Glutamatergic neuron (in vitro differentiated cells): ENCODE measurements at regions not wholly inside any gene's neighbourhood (a gene's known extent, or its start where the extent isn't known, plus 50 kb on each side); places are given as distances from the start of the nearest gene placed in this dataset.

ENCODE experiments used
- DNase-seq: peaks from one replicate; pipeline ENCODE4 v3.0.0; 2022
- H3K27ac Mint-ChIP-seq: one replicate; pipeline ENCODE4 v1.8.0; 2020; ENCODE audit warnings: mild to moderate bottlenecking, mixed read lengths, inconsistent platforms; ENCODE audit not compliant: unreplicated experiment
- H3K27me3 Mint-ChIP-seq: one replicate; pipeline ENCODE4 v1.8.0; 2020; ENCODE audit warnings: mild to moderate bottlenecking, moderate library complexity, mixed read lengths, inconsistent platforms; ENCODE audit not compliant: unreplicated experiment
- H3K36me3 Mint-ChIP-seq: one replicate; pipeline ENCODE4 v1.8.0; 2020; ENCODE audit warnings: mild to moderate bottlenecking, mixed read lengths, inconsistent platforms; ENCODE audit not compliant: unreplicated experiment
- H3K4me1 Mint-ChIP-seq: one replicate; pipeline ENCODE4 v1.8.0; 2020; ENCODE audit warnings: mild to moderate bottlenecking, low read depth, mixed read lengths, inconsistent platforms; ENCODE audit not compliant: unreplicated experiment
- H3K4me3 Mint-ChIP-seq: one replicate; pipeline ENCODE4 v1.8.0; 2020; ENCODE audit warnings: mild to moderate bottlenecking, mixed read lengths, inconsistent platforms; ENCODE audit not compliant: unreplicated experiment
- H3K9me3 Mint-ChIP-seq: one replicate; pipeline ENCODE4 v1.8.0; 2020; ENCODE audit warnings: mild to moderate bottlenecking, moderate library complexity, mixed read lengths, inconsistent platforms; ENCODE audit not compliant: unreplicated experiment
- TF ChIP-seq, protein P1 (sequence below): fragments of 200-600 bp; sonication (generic); IDR thresholded peaks from one replicate; pipeline ENCODE4 v1.5.0; 2021; ENCODE audit not compliant: partially characterized antibody, unreplicated experiment

DNA sequence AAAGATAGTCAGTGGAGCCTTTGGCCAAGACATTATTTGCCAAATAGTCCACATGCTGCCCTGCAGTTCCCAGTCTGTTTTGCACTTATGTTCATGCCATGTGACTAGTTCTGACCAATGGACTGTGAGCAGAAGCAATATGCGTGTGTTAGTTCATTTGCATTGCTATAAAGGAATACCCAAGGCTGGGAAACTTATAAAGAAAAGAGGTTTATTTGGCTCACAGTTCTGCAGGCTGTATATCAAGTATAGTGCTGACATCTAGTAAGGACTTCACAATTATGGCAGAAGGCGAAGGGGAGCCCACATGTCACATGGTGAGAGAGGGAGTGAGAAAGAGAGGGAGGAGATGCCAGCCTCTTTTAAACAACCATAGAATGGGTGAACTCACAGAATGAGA is 193.3 kb downstream of the PTPRU start:
- H3K9me3 Mint-ChIP-seq, result no peaks in the 10 kb centered on the region
- no peaks in the 10 kb centered on the region for H3K4me1 Mint-ChIP-seq
- H3K4me3 Mint-ChIP-seq, result no peak overlapping the region
- TF ChIP-seq, protein P1, sequence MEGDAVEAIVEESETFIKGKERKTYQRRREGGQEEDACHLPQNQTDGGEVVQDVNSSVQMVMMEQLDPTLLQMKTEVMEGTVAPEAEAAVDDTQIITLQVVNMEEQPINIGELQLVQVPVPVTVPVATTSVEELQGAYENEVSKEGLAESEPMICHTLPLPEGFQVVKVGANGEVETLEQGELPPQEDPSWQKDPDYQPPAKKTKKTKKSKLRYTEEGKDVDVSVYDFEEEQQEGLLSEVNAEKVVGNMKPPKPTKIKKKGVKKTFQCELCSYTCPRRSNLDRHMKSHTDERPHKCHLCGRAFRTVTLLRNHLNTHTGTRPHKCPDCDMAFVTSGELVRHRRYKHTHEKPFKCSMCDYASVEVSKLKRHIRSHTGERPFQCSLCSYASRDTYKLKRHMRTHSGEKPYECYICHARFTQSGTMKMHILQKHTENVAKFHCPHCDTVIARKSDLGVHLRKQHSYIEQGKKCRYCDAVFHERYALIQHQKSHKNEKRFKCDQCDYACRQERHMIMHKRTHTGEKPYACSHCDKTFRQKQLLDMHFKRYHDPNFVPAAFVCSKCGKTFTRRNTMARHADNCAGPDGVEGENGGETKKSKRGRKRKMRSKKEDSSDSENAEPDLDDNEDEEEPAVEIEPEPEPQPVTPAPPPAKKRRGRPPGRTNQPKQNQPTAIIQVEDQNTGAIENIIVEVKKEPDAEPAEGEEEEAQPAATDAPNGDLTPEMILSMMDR, result no peak
- no peak overlapping the region for H3K27ac Mint-ChIP-seq
- peaks cover 14% of the 10 kb centered on the region for H3K36me3 Mint-ChIP-seq
- no peak for DNase-seq
- peaks cover 6% of the 10 kb centered on the region for H3K27me3 Mint-ChIP-seq

DNA sequence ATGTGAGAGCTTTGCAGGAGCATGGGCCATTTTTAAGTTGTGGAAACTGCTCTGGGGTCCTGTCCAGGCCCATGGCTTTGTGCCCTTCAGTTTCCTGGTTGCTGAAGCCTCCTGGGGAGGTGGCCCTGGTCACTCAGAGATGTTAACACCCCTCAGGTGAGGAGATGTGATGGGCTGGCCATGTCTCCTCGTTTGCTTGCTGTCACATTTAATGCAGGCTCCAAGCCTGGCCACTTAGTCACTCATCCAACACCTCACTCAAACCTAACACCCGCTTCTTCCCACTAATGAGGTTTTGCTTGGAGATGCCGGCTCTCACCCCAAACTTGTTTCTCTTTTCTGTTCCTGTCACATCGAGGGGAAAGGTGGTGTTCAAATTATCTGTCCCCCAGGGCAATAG is 192.7 kb downstream of the PTPRU start:
- no peaks in the 10 kb centered on the region for H3K4me1 Mint-ChIP-seq
- H3K36me3 Mint-ChIP-seq, result peaks cover 14% of the 10 kb centered on the region
- peaks cover 6% of the 10 kb centered on the region for H3K27me3 Mint-ChIP-seq
- DNase-seq, result no peak
- H3K9me3 Mint-ChIP-seq, result no peaks in the 10 kb centered on the region
- TF ChIP-seq, protein P1, result no peak
- H3K27ac Mint-ChIP-seq, result no peak overlapping the region
- H3K4me3 Mint-ChIP-seq, result no peak overlapping the region

- H3K27me3 Mint-ChIP-seq, result peaks cover 6% of the 10 kb centered on the region
- H3K4me3 Mint-ChIP-seq, result no peak overlapping the region
- no peak for DNase-seq
- no peaks in the 10 kb centered on the region for H3K9me3 Mint-ChIP-seq
- no peak overlapping the region for H3K27ac Mint-ChIP-seq
- no peaks in the 10 kb centered on the region for H3K4me1 Mint-ChIP-seq
- peaks cover 14% of the 10 kb centered on the region for H3K36me3 Mint-ChIP-seq
- TF ChIP-seq, protein P1, result no peak
Measured at GRCh38 chr1:29428280-29428615, 191.9 kb downstream of the PTPRU start.

GRCh38 chr1:29427614-29428279 is 191.4 kb downstream of the PTPRU start:
- TF ChIP-seq, protein P1, result no peak
- DNase-seq, result no peak
- H3K27me3 Mint-ChIP-seq, result peaks cover 6% of the 10 kb centered on the region
- no peak overlapping the region for H3K27ac Mint-ChIP-seq
- H3K36me3 Mint-ChIP-seq, result peaks cover 14% of the 10 kb centered on the region
- H3K4me3 Mint-ChIP-seq, result no peak overlapping the region
- no peaks in the 10 kb centered on the region for H3K9me3 Mint-ChIP-seq
- H3K4me1 Mint-ChIP-seq, result no peaks in the 10 kb centered on the region

DNA sequence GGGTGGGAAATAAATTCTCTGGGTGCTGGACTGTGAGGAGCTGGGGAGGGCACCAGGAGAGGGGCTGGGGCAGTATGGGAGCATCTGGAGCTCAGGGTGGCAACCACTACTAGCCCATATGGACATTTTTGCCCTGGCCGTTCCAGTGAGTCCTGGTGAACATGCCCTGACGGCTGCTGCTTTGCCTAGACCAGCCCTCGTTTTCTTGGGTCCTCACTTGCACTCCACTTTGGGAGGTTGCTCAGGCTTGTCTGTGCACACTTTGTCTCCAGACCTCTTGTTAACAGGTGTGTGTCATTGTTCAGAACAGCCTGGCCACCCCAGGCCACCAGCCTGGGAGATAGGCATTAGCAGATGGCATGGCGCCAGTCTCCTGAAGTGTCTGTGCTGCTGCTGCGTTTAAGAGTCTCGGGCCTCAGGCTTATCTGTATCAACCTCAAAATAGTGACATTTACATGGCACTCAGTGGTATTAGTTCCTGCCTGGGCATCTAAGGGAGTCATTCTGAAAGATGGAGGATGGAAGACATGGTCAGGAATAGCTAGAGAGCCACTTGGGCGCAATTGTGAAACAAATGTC is 190.5 kb downstream of the PTPRU start:
- Mint-ChIP-seq H3K4me1 (no peaks in the 10 kb centered on the region), H3K4me3 (no peak overlapping the region), H3K9me3 (no peaks in the 10 kb centered on the region), H3K36me3 (peaks cover 12% of the 10 kb centered on the region), H3K27ac (no peak overlapping the region), H3K27me3 (peaks cover 6% of the 10 kb centered on the region)
- DNase-seq, result no peak
- TF ChIP-seq, protein P1, result no peak
